ENCODE measurements at regions not wholly inside any gene's neighbourhood (a gene's known extent, or its start where the extent isn't known, plus 50 kb on each side); places are given as distances from the start of the nearest gene placed in this dataset.
"Not testable (repeated sequence)": the region's sequence is repeated elsewhere in the genome, so short reads cannot be mapped to it uniquely, and the experiment has no call there.

DNA sequence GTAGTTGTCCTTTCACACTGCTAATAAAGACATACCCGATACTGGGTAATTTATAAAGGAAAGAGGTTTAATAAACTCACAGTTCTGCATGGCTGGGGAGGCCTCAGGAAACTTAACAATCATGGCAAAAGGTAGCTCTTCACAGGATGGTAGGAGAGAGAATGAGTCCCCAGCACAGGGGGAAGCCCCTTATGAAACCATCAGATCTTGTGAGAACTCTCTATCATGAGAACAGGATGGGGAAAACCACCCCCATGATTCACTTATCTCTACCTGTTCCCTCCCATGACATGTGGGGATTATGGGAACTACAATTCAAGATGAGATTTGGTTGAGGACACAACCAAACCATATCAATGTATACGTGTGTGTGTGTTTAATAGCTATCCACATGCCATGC is 983.1 kb downstream of the C4orf33 start:
- not testable (repeated sequence) for ATAC-seq

DNA sequence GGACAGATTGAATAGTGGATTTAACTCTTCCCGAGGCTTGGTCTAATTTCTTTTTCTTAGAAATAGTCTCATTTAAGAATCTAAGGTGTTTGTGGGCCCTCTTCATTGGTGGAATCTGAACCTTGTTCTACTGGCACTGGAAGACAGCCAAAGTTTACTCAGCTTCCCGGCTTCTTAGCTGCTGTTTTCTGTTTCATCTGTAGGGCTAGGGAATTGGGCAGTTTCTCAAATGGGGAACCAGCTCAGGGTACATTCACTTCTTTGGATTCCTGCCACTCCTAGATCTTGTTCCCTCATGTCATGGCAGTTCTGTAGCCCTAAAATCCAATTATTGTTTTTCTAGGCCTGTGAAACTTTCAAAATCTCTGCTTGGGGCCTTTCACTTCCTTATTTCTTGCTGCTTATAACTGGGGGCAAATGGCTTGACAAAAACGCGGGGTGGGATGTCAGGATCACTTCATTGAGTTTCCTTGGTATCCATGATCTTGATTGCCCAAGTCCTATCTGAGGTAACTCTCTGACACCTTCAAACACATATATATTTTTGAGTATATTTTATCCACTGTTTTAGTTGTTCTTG is 985.0 kb downstream of the C4orf33 start:
- ATAC-seq = no peak

DNA sequence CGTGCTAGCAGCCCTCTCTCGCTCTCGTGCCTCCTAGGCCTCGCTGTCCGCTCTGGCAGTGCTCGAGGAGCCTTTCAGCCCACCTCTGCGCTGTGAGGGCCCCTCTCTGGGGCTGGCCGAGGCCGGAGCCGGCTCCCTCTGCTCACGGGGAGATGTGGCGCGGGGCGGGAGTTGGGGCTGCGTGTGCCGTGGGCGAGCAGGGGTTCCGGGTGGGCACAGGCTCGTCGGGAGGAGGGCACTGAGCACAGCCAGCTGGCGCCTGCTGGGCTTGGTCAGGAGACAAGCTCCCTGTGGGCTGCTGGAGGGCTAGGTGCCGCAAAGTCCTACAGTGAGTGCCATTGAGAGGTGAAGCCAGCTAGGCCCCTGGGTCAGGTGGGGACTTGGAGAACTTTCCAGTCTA is 994.5 kb downstream of the C4orf33 start:
- no peak for ATAC-seq

DNA sequence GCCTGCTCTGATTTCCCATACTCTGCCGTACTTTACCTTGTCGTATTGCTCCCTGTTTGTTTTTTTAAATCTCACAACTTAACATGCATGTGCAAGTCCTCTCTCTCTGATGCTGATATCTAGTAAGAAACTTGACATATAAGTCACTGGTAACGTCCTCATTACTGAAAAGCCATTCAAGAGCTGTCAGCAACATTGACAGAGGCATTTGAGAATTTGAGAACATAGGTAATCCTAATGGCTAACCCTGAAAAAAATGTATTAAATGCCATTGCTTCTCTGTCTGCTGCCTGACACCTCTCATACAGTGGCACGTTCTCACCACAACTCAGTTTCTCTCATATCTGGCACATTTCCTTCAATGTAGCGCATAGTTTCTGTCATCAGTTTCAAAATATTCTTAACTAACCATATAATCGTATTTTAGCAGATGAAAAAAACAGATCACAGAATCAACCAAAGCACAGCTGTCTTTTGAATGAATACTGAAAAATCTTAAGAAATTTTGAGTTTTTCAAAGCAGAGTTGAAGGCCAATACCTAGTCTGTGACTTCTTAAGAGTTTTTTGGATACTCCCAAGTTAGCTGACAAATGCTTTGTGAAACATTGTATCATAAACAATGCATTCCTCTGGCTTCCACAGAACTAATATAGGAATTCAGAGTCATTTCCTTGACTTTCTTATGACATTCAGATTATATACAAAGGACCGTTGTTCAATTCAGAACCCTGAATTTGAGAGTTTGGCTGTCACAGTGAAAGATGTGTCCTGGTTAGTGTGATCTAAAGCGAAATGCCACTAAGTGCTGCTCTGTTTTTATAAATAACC is 996.4 kb downstream of the C4orf33 start:
- ATAC-seq = no peak

DNA sequence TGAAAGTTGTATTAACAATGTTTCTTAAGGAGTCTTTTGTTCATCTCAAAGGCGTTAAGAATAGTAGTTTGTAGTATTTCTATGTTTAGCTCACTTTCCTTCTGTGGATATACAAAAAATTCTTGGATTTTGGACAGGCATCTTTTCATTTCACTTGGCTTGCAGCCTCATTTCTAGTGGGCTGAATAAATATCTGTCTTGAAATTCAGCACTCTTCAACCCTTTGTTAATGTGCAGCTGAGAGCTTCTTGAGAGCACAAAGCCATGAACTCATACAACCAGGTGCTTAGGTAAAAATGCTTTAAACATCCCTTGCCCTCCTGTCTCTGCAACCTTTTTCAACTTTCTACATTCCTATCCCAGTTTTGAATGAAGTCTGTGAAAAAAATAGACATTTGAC is 1003.2 kb downstream of the C4orf33 start:
- ATAC-seq = no peak

DNA sequence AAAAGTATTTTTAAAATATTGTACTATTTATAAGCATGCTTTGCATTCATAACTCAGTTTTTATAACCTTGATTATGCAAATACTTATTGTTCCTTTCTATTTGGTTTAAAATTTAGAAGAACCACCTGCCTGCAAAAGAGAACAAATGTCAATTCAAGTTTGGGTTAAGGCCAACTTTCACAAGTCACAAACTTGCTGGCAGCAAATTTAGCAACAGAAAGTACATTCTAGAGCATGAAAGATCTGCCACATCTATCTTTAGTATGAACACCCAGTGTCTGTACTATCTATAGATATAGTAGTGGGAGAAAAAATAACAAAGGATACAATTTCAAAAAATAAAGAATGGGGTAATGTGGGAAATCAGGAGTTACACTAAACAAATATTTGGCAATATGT is 1014.2 kb downstream of the C4orf33 start:
- no peak for ATAC-seq

DNA sequence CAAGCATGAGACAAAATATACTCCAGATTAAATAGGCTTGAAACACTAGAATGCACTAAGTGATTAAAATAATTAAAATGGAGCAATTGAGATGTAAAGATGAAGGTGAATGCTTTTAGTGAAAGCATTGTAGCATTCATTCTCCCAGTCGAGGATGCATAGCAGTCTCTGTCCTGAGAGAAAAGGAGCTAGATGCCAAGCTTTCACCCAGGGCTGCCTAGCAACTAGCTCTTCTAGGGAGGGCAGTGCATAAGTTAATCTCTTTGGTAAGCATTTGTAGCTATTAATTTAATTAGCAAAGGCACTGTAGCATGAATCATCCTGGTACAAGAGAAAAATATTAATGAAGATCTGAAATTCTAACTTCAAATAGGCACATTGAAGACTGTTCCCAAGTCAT is 1014.8 kb downstream of the C4orf33 start:
- ATAC-seq = no peak

DNA sequence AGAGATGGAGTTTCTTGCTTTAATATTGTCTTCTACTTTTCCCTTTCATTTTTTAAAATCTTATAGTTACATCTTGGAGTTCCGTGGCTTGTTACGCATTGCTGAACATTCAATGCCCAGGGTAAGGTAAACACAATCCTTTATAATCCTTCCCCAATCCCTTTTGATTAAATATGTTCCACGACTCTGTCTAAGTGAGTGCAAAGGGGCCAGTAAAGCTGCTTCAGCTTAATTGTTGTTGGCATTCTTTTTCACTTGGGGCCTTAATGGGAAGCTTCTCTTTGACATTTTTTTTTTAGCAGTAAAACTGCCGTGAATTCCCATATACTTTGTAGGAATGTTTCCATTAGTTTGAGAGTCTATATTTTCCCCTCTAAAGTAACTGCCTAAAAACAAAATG is 1028.1 kb downstream of the C4orf33 start:
- ATAC-seq = no peak

DNA sequence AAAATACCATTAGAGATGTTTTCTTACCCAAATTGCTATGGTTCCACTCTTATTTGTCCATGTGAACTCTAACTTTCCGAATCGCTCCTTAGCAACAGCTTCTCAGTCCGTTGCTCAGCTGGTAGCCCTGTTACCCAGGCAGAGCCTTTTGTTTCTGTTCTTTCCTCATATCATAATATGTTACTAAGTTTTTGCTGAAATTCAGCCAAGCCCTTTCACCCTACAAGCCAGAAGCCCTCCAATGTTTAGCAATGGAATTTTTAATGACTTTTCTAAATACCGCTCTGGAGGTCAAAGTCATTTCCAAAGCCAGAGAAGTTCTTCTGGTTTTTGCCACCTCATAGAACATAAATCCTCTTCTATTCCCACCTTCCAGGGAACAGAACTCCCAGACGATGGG is 1029.5 kb downstream of the C4orf33 start:
- ATAC-seq = no peak

DNA sequence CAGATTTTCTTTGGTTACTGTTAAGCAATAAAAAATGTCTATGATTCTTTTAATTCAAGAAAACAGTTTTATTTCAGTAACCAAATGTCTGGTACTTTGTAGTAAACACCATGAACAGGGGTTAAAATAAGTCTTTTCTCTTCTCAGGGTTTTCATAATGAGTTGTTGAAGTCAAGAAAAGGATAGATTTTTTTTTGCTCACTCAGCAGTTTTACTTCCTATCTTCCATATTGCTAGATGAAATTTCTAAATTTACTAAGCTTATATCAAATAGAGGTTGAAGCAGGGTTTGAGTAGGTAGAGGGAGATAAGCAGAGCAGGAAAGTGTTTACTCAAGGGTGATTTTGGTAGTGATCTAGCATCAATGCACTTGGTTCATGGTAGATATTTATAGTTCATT is 1031.3 kb downstream of the C4orf33 start:
- ATAC-seq = no peak

DNA sequence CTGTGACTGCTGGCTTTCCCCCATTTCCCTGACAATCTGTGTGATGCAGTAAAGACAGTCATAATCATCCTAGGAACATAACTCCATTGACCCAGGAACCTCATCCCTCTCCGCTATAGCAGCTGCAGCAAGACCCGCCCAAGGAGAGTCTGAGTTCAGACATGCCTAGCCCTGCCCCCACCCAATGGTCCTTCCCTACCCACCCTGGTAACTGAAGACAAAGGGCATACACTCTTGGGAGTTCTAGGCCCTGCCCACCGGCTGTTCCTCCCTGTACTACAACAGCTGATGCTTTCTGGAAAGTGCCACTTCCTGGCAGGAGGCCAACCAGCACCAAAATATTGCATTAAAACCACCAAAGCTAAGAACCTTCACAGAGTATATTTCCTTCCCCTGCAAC is 1035.6 kb downstream of the C4orf33 start:
- ATAC-seq = no peak

DNA sequence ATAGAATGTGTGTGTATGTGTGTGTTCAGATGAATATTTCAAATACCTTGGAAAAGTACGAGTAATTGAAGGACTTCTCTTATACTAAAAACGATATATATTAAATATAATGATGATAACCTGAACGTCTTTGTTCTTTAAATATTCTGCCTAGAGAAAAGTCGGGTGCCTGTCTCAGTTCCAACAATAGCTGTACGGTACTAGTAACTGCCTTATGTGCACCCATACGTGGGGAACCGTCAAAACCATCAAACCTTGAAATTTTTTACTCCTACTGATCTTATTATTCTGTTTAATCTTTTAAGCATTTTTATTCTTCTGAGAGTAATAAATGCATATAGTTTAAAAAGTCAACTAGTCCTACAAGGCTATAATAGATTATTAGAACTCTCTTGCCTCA is 1045.7 kb downstream of the C4orf33 start:
- no peak for ATAC-seq

DNA sequence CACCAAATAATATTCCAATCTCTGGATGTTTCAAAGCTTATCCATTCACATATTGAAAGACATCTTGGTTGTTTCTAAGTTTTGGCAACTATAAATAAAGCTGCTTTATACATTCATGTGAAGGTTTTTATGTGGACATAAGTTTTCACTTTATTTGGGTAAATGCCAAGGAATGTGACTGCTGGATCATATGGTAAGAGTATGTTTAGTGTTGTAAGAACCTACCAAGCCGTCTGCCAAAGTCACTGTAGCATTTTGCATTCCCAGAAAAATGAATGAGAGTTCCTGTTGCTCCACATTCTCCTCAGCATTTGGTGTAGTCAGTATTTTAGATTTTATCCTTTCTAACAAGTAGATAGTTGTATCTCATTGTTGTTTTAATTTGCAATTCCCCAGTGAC is 1047.7 kb downstream of the C4orf33 start:
- no peak for ATAC-seq

DNA sequence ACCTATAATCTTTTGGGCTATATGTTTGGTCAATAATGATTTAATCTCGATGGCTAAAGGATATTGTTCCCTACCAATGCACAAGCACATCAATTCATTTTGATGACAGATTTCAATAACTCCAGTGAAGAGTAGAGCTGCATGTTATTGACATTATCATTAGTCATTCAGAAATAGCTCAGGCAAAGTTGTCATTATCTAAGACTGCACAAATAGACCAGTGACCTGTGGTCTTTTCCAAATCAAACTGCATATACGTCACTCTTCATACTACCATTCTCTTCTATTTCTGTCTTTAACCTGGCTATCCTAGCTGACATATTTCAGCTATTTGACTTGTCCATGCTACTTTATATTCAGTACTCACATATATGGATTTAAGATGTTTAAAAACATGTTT is 1050.8 kb downstream of the C4orf33 start:
- no peak for ATAC-seq

DNA sequence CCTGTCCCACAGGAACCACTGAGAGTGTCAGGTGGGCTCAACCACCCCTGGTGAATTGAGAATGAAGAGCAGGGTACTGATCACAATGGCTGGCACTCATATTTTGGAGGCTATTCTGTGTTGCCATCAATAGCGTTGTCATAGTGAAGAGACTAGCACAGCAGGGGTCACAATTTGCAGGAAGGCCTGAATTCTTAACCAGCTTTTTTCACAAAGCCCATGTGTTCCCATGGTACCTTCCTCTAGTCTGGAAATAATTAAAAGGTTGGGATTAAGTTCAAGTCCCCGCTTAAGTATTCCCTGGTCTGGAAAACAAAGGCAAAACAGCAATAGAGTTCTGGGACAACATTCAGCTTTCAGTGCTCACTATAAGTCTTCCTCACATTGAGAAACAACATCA is 1051.7 kb downstream of the C4orf33 start:
- no peak for ATAC-seq

DNA sequence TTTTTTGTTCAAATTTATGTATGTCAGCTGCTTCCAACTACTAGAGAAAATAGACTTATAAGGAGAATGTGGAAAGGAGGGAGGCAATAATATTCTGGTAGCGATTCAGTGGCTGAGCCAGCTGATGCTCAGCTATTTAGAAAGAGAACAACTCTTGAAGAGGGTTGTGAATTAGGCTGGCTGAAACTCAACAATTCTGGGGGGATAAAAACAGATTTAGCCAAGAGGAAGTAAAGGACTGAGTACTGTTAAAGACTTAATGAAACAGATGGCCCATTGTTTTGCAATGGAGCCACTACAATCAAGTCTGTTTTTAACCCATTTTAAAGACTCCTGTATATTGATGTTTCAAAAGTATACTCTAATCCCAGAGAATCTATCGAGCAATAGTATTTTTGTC is 1058.9 kb downstream of the C4orf33 start:
- ATAC-seq = no peak

DNA sequence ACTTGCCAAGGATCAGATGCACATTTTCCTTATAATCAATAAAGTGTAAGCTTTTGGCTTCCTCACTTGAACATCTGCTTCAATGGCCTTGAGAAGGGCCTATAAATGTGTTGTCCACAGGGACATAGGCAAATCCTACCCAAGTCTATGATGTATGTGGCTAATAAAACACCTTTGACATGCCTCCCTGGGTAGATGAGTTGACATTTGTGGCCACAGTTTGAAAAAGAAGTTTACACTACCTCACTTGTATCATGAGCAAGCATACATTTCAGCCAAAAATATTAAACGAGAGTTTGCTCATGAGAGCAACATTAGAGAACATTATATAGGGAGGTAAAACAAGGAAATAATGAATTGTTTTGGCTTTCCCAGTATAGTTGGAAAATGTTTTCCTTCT is 1067.7 kb downstream of the C4orf33 start:
- no peak for ATAC-seq

DNA sequence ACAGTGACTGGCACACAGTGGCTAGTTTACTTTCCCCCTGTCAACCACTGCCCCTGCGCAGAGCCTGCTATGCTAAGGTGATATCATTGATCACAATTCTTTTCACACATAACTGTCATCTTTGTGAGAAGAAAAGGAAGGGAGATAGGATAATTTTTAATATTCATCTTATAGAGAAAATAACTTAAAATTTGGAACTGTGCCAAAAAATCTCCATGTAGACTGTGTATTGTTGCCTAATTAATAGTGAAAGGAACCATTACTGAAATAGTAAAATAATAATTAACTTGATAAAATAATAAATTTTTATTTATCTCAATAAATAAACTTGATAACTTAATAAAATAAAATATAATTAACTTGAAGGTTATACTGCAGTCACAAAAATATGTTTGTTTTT is 1069.4 kb downstream of the C4orf33 start:
- ATAC-seq = no peak

DNA sequence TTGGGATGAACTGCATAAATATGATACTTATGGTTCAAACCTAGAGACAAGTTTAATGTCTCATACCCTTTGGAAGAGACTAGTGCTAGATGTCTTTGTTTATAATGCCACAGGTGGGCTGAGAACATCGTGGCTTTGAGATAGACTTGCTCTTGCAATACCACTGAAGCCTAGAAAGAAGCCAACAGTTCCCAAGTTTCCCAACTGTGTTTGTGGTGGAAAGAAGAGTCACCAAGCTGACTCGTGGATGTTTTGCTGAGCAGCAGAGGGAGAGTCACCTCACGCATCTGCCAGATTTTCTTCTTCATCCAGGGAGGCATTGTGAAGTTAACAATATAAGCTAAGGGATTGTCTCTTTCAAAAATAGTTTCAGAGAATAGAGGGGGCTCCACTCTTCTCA is 1076.2 kb downstream of the C4orf33 start:
- no peak for ATAC-seq

DNA sequence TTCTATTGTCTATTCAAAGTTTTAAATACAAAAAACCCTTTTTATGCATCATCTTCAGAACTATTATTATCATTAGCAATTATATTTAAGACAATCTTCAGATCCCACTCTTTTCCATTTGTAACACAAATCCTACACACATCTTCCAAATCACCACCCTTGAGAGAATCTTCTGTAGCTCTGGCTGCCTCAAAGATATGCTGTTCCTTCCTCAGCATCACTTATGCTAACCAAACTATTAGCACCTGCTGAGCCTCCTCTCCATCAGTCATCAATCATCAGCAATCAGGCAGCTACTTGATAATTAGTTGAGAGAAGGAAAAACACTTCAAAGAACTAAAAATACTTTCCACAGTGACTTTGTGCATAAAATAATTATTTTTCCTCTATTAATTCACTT is 1082.2 kb downstream of the C4orf33 start:
- ATAC-seq = no peak

DNA sequence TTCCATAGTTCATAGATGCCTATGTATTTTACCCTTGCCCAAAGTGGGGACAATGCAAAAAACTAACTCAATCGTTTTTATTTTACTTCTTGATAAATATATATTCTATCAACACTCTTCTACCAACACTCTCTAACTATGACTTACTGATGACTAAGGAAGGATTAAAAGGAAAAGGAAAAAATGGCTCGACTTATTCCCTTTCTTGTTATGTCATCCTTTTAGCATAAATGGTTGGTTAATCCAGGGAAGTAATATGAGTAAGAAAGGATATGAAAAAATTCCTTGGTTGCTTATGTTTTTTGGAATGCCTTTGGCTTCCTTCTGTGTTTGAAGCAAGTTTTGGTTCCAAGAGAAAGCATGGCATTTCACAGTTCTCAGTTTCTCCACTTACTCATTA is 1087.1 kb downstream of the C4orf33 start:
- no peak for ATAC-seq

DNA sequence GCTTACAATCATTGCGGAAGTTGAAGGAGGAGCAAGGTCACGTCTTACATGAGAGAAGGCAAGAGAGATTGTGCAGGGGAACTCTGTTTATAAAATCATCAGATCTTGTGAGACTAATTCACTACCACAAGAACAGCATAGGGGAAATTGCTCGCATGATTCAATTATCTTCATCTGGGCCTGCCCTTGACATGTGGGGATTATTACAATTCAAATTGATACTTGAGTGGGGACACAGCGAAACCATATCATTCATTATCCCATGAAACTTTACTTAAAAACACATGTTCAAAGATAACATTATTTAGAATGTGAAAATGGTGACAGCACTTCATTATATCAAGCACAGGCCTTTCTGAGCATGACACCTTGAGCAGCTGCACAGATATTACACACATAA is 1087.8 kb downstream of the C4orf33 start:
- ATAC-seq = no peak

DNA sequence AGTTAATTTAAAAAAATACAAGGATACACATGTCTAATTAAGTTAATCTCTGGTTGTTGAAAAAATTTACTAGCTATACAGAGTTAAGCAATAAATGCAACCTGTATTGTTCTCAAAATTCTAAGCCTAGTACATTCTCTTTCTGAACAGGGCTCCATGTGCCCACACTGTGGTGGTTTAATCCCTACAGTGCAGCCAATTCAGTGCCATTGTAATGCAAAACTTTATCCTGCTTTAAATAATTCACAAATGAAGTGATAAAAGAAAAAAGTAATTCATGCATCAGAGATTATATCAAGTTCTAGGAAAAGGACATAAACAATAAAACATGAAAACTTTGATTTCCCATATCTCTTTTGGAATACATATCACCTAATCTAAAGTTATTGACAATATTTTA is 1089.2 kb downstream of the C4orf33 start:
- ATAC-seq = no peak

DNA sequence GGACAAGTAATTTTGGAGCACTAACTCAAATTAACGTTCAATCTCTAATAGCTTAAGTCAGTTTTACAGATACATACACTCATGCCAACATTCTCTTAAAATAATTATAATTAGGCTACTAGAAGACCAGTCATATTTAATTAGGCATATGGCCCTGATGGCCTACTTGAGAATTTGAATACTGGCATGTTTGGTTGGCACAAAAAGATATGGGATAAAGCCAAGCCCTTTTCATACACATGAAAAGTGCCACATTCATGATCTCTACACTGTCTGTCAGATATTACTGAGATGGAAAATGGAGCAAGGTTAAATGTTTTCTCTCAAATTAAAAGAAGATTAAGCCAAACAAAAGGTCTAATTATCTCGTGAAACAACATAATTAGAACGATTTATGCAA is 1091.0 kb downstream of the C4orf33 start:
- ATAC-seq = no peak

DNA sequence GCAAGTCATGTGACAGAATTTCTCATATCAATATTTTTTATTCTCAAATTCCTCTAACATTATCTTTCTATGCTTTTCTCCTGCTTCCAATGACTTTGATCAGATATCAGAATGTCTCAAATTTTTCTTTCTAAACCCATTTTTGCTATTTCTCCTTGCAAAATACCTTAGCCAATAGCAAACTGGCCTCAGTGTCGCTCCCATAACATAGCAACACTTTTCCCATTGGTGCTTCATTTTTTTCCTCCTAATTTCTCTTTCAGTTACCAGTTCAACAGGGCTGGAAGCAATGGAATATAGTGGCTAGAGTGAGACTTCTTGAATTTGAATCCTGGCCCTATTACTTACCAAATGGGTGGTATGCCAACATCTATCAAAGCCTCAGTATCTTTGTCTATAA is 1091.6 kb downstream of the C4orf33 start:
- ATAC-seq = no peak
